OCI-LY1 (cell line): ENCODE measurements at regions not wholly inside any gene's neighbourhood (a gene's known extent, or its start where the extent isn't known, plus 50 kb on each side); places are given as distances from the start of the nearest gene placed in this dataset.

Source experiments
- H2AFZ ChIP-seq: fragments of 200-600 bp; sonication (generic), shearing (Covaris generic); 2 replicates; pipeline ENCODE4 v1.6.0; 2014; ENCODE audit warnings: antibody characterized with exemption, mild to moderate bottlenecking, low read length
- H3F3A ChIP-seq: fragments of 200-600 bp; sonication (generic), shearing (Covaris generic); 2 replicates; pipeline ENCODE4 v1.6.0; 2014; ENCODE audit warnings: mild to moderate bottlenecking, antibody characterized with exemption, low read length, moderate library complexity; ENCODE audit not compliant: insufficient read depth
- H3K27ac ChIP-seq: fragments of 200-600 bp; sonication (generic); 2 replicates; pipeline ENCODE4 v1.5.1; 2014; ENCODE audit warnings: low read length, mixed run types, mild to moderate bottlenecking, low read depth; ENCODE audit not compliant: poor library complexity, severe bottlenecking
- H3K27me3 ChIP-seq: fragments of 200-600 bp; sonication (generic); 2 replicates; pipeline ENCODE4 v1.6.0; 2014; ENCODE audit warnings: antibody characterized with exemption, mild to moderate bottlenecking, low read length, moderate library complexity; ENCODE audit not compliant: insufficient read depth
- H3K36me3 ChIP-seq: fragments of 200-600 bp; sonication (generic); 2 replicates; pipeline ENCODE4 v1.6.1; 2014; ENCODE audit warnings: mild to moderate bottlenecking, antibody characterized with exemption, low read length, moderate library complexity, mixed read lengths; ENCODE audit not compliant: insufficient read depth
- H3K4me1 ChIP-seq: fragments of 200-600 bp; sonication (generic); 2 replicates; pipeline ENCODE4 v1.5.1; 2014; ENCODE audit warnings: mild to moderate bottlenecking, low read length, moderate library complexity; ENCODE audit not compliant: insufficient read depth, severe bottlenecking
- H3K4me2 ChIP-seq: fragments of 200-600 bp; sonication (generic), shearing (Covaris generic); 2 replicates; pipeline ENCODE4 v1.6.1; 2014; ENCODE audit warnings: low read length
- H3K4me3 ChIP-seq: fragments of 200-600 bp; sonication (generic); 2 replicates; pipeline ENCODE4 v1.5.1; 2014; ENCODE audit warnings: low read length, low read depth, mild to moderate bottlenecking, mixed read lengths; ENCODE audit not compliant: poor library complexity, severe bottlenecking
- H3K79me2 ChIP-seq: fragments of 200-600 bp; shearing (Covaris generic); 2 replicates; pipeline ENCODE4 v1.6.1; 2016; ENCODE audit warnings: mixed run types, low read length, mixed read lengths; ENCODE audit not compliant: insufficient read depth
- H3K9ac ChIP-seq: fragments of 200-600 bp; sonication (generic), shearing (Covaris generic); 2 replicates; pipeline ENCODE4 v1.6.1; 2014; ENCODE audit warnings: mild to moderate bottlenecking, low read length, mixed read lengths
- H3K9me2 ChIP-seq: fragments of 200-600 bp; sonication (generic), shearing (Covaris generic); 2 replicates; pipeline ENCODE4 v1.6.1; 2014; ENCODE audit warnings: low read depth, mild to moderate bottlenecking, low read length, mixed read lengths
- H3K9me3 ChIP-seq: fragments of 200-600 bp; shearing (Covaris generic); 2 replicates; pipeline ENCODE4 v1.6.1; 2014; ENCODE audit warnings: low read length, mixed read lengths
- H4K20me1 ChIP-seq: fragments of 200-600 bp; sonication (generic), shearing (Covaris generic); 2 replicates; pipeline ENCODE4 v1.6.0; 2016; ENCODE audit warnings: mild to moderate bottlenecking, low read length; ENCODE audit not compliant: insufficient read depth
- CTCF ChIP-seq: fragments of 200-600 bp; sonication (generic), shearing (Covaris generic); IDR thresholded peaks from 2 replicates; pipeline ENCODE4 v1.5.1; 2017; ENCODE audit warnings: mild to moderate bottlenecking, antibody characterized with exemption, low read length, moderate library complexity, mixed read lengths
- EZH2 ChIP-seq: fragments of 200-600 bp; sonication (generic), shearing (Covaris generic); IDR thresholded peaks from 2 replicates; pipeline ENCODE4 v1.8.0; 2017; ENCODE audit warnings: borderline replicate concordance, mixed run types, mild to moderate bottlenecking, antibody characterized with exemption, low read length, moderate library complexity, mixed read lengths

- no peaks in the 10 kb centered on the region for H3K9me3 ChIP-seq
- H3K79me2 ChIP-seq: no peaks in the 10 kb centered on the region
- no peaks in the 10 kb centered on the region for H4K20me1 ChIP-seq
- H3K9me2 ChIP-seq: no peaks in the 10 kb centered on the region
- H3K4me3 ChIP-seq: no peak overlapping the region
- no peak for TF ChIP-seq EZH2
- no peak overlapping the region for H3K9ac ChIP-seq
- no peak overlapping the region for H3K4me2 ChIP-seq
- H3K4me1 ChIP-seq: no peaks in the 10 kb centered on the region
- H2AFZ ChIP-seq: no peak overlapping the region
- H3F3A ChIP-seq: no peaks in the 10 kb centered on the region
- no peak overlapping the region for H3K27ac ChIP-seq
- H3K36me3 ChIP-seq: no peaks in the 10 kb centered on the region
- no peaks in the 10 kb centered on the region for H3K27me3 ChIP-seq
Observed at GRCh38 chr14:22079766-22080165, 406.1 kb upstream of the OR4E1 start.

- Histone ChIP-seq H3K4me2 (no peak overlapping the region), H3K27me3 (no peaks in the 10 kb centered on the region), H3F3A (no peaks in the 10 kb centered on the region), H2AFZ (no peak overlapping the region), H3K9ac (no peak overlapping the region), H3K9me3 (no peaks in the 10 kb centered on the region), H3K79me2 (no peaks in the 10 kb centered on the region), H3K4me1 (peaks cover 18% of the 10 kb centered on the region), H4K20me1 (no peaks in the 10 kb centered on the region), H3K36me3 (no peaks in the 10 kb centered on the region), H3K27ac (no peak overlapping the region), H3K4me3 (no peak overlapping the region), H3K9me2 (no peaks in the 10 kb centered on the region)
- TF ChIP-seq EZH2 (no peak), CTCF (no peak)
Observed at GRCh38 chr14:22073801-22074200, 400.2 kb upstream of the OR4E1 start.

GRCh38 chr14:22071006-22071405 is 397.4 kb upstream of the OR4E1 start:
- H3K79me2 ChIP-seq: no peaks in the 10 kb centered on the region
- H3K9me3 ChIP-seq: no peaks in the 10 kb centered on the region
- H3K4me1 ChIP-seq: peaks cover 18% of the 10 kb centered on the region
- peak overlapping the region; percentile 16 for H3K27ac ChIP-seq
- H3K4me3 ChIP-seq: peak overlapping the region; percentile 43
- no peaks in the 10 kb centered on the region for H4K20me1 ChIP-seq
- H3K9me2 ChIP-seq: no peaks in the 10 kb centered on the region
- peak overlapping the region; percentile 54 for H3K4me2 ChIP-seq
- H3K36me3 ChIP-seq: no peaks in the 10 kb centered on the region
- TF ChIP-seq CTCF: no peak
- TF ChIP-seq EZH2: no peak
- H3K9ac ChIP-seq: no peak overlapping the region
- H3F3A ChIP-seq: no peaks in the 10 kb centered on the region
- H3K27me3 ChIP-seq: no peaks in the 10 kb centered on the region
- H2AFZ ChIP-seq: no peak overlapping the region
